GM23338 (cell line): ENCODE measurements at regions not wholly inside any gene's neighbourhood (a gene's known extent, or its start where the extent isn't known, plus 50 kb on each side); places are given as distances from the start of the nearest gene placed in this dataset.

Experiments used
- ATAC-seq: fragments of 200-7000 bp; cut with Tn5 transposase; 3 replicates; pipeline ENCODE4 v1.9.1; 2020
- DNase-seq: peaks from one replicate; pipeline ENCODE4 v3.0.0-alpha.2; 2015; ENCODE audit warnings: low spot score
- H2AFZ ChIP-seq: fragments of 200-600 bp; sonication (generic); 2 replicates; pipeline ENCODE4 v1.8.0; 2016; ENCODE audit warnings: antibody characterized with exemption, mild to moderate bottlenecking, moderate library complexity
- H3F3A ChIP-seq: fragments of 200-600 bp; sonication (generic); replicated peaks from 2 replicates; pipeline ENCODE4 v1.8.0; 2017; ENCODE audit warnings: antibody characterized with exemption, mixed run types, low read depth
- H3K27ac ChIP-seq: fragments of 200-600 bp; sonication (generic); 2 replicates; pipeline ENCODE4 v1.6.1; 2016; ENCODE audit warnings: low read depth
- H3K27me3 ChIP-seq: fragments of 200-600 bp; sonication (generic); 2 replicates; pipeline ENCODE4 v1.8.0; 2016; ENCODE audit warnings: mild to moderate bottlenecking, mixed run types, moderate library complexity; ENCODE audit not compliant: insufficient read depth
- H3K36me3 ChIP-seq: fragments of 200-600 bp; sonication (generic); 2 replicates; pipeline ENCODE4 v1.8.0; 2016; ENCODE audit warnings: mild to moderate bottlenecking; ENCODE audit not compliant: insufficient read depth
- H3K4me1 ChIP-seq: fragments of 200-600 bp; sonication (generic); 2 replicates; pipeline ENCODE4 v1.8.0; 2016; ENCODE audit warnings: mild to moderate bottlenecking, moderate library complexity; ENCODE audit not compliant: insufficient read depth
- H3K4me2 ChIP-seq: fragments of 200-600 bp; sonication (generic); 2 replicates; pipeline ENCODE4 v1.7.1; 2017; ENCODE audit warnings: mixed run types
- H3K4me3 ChIP-seq: fragments of 200-600 bp; sonication (generic); 2 replicates; pipeline ENCODE4 v1.6.1; 2016; ENCODE audit warnings: mixed run types
- H3K79me2 ChIP-seq: fragments of 200-600 bp; sonication (generic); replicated peaks from 2 replicates; pipeline ENCODE4 v1.8.0; 2017; ENCODE audit warnings: mild to moderate bottlenecking; ENCODE audit not compliant: insufficient read depth
- H3K9me2 ChIP-seq: fragments of 200-600 bp; sonication (generic); 2 replicates; pipeline ENCODE4 v1.8.0; 2017; ENCODE audit not compliant: insufficient read depth
- H4K20me1 ChIP-seq: fragments of 200-600 bp; sonication (generic); replicated peaks from 2 replicates; pipeline ENCODE4 v1.8.0; 2017; ENCODE audit warnings: mild to moderate bottlenecking; ENCODE audit not compliant: insufficient read depth
- H3K27ac Mint-ChIP-seq: 2 replicates; pipeline ENCODE4 v1.8.0; 2020; ENCODE audit warnings: inconsistent platforms, mild to moderate bottlenecking, moderate library complexity, mixed read lengths
- H3K27me3 Mint-ChIP-seq: 3 replicates; pipeline ENCODE4 v1.8.0; 2022; ENCODE audit warnings: low read depth, mild to moderate bottlenecking, moderate library complexity, mixed read lengths, inconsistent platforms; ENCODE audit not compliant: insufficient read depth, poor library complexity
- H3K36me3 Mint-ChIP-seq: 3 replicates; pipeline ENCODE4 v1.8.0; 2021; ENCODE audit warnings: low read depth, mild to moderate bottlenecking, inconsistent platforms, moderate library complexity, mixed read lengths
- H3K4me1 Mint-ChIP-seq: 3 replicates; pipeline ENCODE4 v1.8.0; 2020; ENCODE audit warnings: mild to moderate bottlenecking, inconsistent platforms, mixed read lengths
- H3K4me3 Mint-ChIP-seq: 3 replicates; pipeline ENCODE4 v1.8.0; 2021; ENCODE audit warnings: moderate library complexity, mild to moderate bottlenecking, inconsistent platforms, mixed read lengths
- H3K9me3 Mint-ChIP-seq: 3 replicates; pipeline ENCODE4 v1.8.0; 2020; ENCODE audit warnings: moderate library complexity, mild to moderate bottlenecking, inconsistent platforms, mixed read lengths
- CTCF ChIP-seq, 2 experiments: fragments of 200-600 bp in 1 of 2; sonication (generic) in 1 of 2; conservative IDR thresholded peaks; 2 replicates each; pipeline versions ENCODE4 v1.5.1 to v1.6.1; 2016 to 2017; ENCODE audit warnings: antibody characterized with exemption in 2 of 2, low read depth in 2 of 2, mild to moderate bottlenecking in 2 of 2, moderate library complexity in 1 of 2
- JUNB ChIP-seq: IDR thresholded peaks from one replicate; pipeline ENCODE4 v1.6.1; 2016; ENCODE audit warnings: antibody characterized with exemption; ENCODE audit not compliant: unreplicated experiment
- POLR2AphosphoS5 ChIP-seq: IDR thresholded peaks from 2 replicates; pipeline ENCODE4 v1.6.1; 2016; ENCODE audit warnings: antibody characterized with exemption, low read depth
- REST ChIP-seq: IDR thresholded peaks from one replicate; pipeline ENCODE4 v1.6.1; 2018; ENCODE audit warnings: antibody characterized with exemption; ENCODE audit not compliant: unreplicated experiment
- STAT1 ChIP-seq: IDR thresholded peaks from one replicate; pipeline ENCODE4 v1.6.1; 2016; ENCODE audit warnings: antibody characterized with exemption; ENCODE audit not compliant: unreplicated experiment
- ZNF462 ChIP-seq: fragments of 250-450 bp; sonication (Bioruptor Pico); IDR thresholded peaks from 2 replicates; pipeline ENCODE4 v1.5.0; 2020; ENCODE audit warnings: mild to moderate bottlenecking, moderate library complexity

GRCh38 chr14:25520821-25521220 lies 470.9 kb upstream of the STXBP6 start:
- H3K4me1 ChIP-seq, result peaks cover 8% of the 10 kb centered on the region; the same call in 1 of the 2 replicates
- H3K79me2 ChIP-seq, result no peaks in the 10 kb centered on the region
- H2AFZ ChIP-seq, result no peak overlapping the region
- no peak overlapping the region for H3K4me2 ChIP-seq
- Mint-ChIP-seq H3K27me3 (no peaks in the 10 kb centered on the region), H3K4me3 (no peak overlapping the region), H3K27ac (no peak overlapping the region), H3K9me3 (no peaks in the 10 kb centered on the region), H3K4me1 (peaks cover 22% of the 10 kb centered on the region), H3K36me3 (peaks cover under 1% of the 10 kb centered on the region; the same call in 1 of the 3 replicates)
- ATAC-seq (no peak), DNase-seq (no peak)
- H4K20me1 ChIP-seq, result no peaks in the 10 kb centered on the region
- TF ChIP-seq POLR2AphosphoS5, result no peak
- TF ChIP-seq REST, result no peak
- TF ChIP-seq JUNB, result no peak
- TF ChIP-seq CTCF (conservative IDR thresholded peaks at IDR 0.05; ENCODE audit: low read depth in 2 of 2), result no peak
- no peak for TF ChIP-seq ZNF462 (CRISPR knock-in tag)
- no peak for TF ChIP-seq STAT1
- H3F3A ChIP-seq, result no peaks in the 10 kb centered on the region
- H3K9me2 ChIP-seq, result no peaks in the 10 kb centered on the region
- H3K4me3 ChIP-seq, result no peak overlapping the region
- H3K27ac ChIP-seq, result no peak overlapping the region
- H3K27me3 ChIP-seq, result no peaks in the 10 kb centered on the region
- no peaks in the 10 kb centered on the region for H3K36me3 ChIP-seq
